OCI-LY3 (cell line): ENCODE measurements at regions not wholly inside any gene's neighbourhood (a gene's known extent, or its start where the extent isn't known, plus 50 kb on each side); places are given as distances from the start of the nearest gene placed in this dataset.

Source experiments
- H2AFZ ChIP-seq: fragments of 200-600, 300-600 bp; shearing (Covaris generic); 2 replicates; pipeline ENCODE4 v1.6.0; 2014; ENCODE audit warnings: antibody characterized with exemption, low read depth, low read length
- H3K27ac ChIP-seq: fragments of 200-600, 300-600 bp; sonication (generic); 2 replicates; pipeline ENCODE4 v1.5.1; 2014; ENCODE audit warnings: mild to moderate bottlenecking, low read length, moderate library complexity, mixed read lengths
- H3K27me3 ChIP-seq: fragments of 200-600, 300-600 bp; sonication (generic); 2 replicates; pipeline ENCODE4 v1.6.1; 2014; ENCODE audit warnings: low read depth, low read length, mixed read lengths
- H3K36me3 ChIP-seq: fragments of 200-600, 300-600 bp; sonication (generic); replicated peaks from 2 replicates; pipeline ENCODE3; 2014; ENCODE audit warnings: low read depth, low read length, mixed read lengths
- H3K4me1 ChIP-seq: fragments of 300-600, 200-600 bp; sonication (generic); 2 replicates; pipeline ENCODE4 v1.6.1; 2014; ENCODE audit warnings: low read length, mixed read lengths
- H3K4me2 ChIP-seq: fragments of 200-600, 300-600 bp; sonication (generic); 2 replicates; pipeline ENCODE4 v1.6.1; 2014; ENCODE audit warnings: low read length, mixed read lengths
- H3K4me3 ChIP-seq: fragments of 300-600, 200-600 bp; sonication (generic); 2 replicates; pipeline ENCODE4 v1.5.1; 2014; ENCODE audit warnings: antibody characterized with exemption, mild to moderate bottlenecking, low read length, moderate library complexity
- H3K79me2 ChIP-seq: fragments of 300-600, 200-600 bp; shearing (Covaris generic); 2 replicates; pipeline ENCODE4 v1.6.1; 2014; ENCODE audit warnings: mild to moderate bottlenecking, low read length, mixed read lengths
- H3K9ac ChIP-seq: fragments of 300-600, 200-600 bp; shearing (Covaris generic); 2 replicates; pipeline ENCODE4 v1.6.0; 2014; ENCODE audit warnings: mild to moderate bottlenecking, low read length, moderate library complexity
- H3K9me3 ChIP-seq: fragments of 200-600, 300-600 bp; shearing (Covaris generic); 2 replicates; pipeline ENCODE4 v1.6.1; 2014; ENCODE audit warnings: low read length, mixed read lengths; ENCODE audit not compliant: insufficient read depth
- H4K20me1 ChIP-seq: fragments of 200-600, 300-600 bp; sonication (generic); 2 replicates; pipeline ENCODE4 v1.6.1; 2016; ENCODE audit warnings: low read length, mixed read lengths; ENCODE audit not compliant: insufficient read depth
- EZH2phosphoT487 ChIP-seq: fragments of 200-600 bp; shearing (Covaris generic); IDR thresholded peaks from 2 replicates; pipeline ENCODE4 v1.6.1; 2018; ENCODE audit warnings: antibody characterized with exemption, mixed run types, low read depth
- TF ChIP-seq, protein P1 (sequence below): fragments of 200-600, 300-600 bp; sonication (generic); IDR thresholded peaks from 2 replicates; pipeline ENCODE4 v1.5.1; 2014; ENCODE audit warnings: antibody characterized with exemption, low read length, low read depth

DNA sequence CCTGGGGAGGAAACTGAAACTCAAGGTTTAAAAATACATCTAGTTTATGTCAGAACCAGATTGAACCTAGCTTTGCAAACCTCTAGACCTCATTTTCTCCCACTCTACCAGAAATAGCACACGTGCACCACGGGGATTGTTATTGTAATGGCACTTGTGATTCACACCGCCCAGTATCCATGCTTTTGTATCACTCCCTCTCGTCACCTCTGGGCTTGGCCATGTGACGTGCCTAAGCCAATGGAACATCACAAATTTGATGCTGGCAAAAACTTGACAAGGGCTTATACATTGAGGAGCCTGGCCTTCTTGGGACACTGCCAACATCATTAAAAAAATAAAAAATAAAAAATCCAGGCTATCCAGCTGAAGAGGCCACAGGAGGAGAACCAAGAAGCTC lies 495.8 kb upstream of the POU3F3 start:
- TF ChIP-seq, protein P1, sequence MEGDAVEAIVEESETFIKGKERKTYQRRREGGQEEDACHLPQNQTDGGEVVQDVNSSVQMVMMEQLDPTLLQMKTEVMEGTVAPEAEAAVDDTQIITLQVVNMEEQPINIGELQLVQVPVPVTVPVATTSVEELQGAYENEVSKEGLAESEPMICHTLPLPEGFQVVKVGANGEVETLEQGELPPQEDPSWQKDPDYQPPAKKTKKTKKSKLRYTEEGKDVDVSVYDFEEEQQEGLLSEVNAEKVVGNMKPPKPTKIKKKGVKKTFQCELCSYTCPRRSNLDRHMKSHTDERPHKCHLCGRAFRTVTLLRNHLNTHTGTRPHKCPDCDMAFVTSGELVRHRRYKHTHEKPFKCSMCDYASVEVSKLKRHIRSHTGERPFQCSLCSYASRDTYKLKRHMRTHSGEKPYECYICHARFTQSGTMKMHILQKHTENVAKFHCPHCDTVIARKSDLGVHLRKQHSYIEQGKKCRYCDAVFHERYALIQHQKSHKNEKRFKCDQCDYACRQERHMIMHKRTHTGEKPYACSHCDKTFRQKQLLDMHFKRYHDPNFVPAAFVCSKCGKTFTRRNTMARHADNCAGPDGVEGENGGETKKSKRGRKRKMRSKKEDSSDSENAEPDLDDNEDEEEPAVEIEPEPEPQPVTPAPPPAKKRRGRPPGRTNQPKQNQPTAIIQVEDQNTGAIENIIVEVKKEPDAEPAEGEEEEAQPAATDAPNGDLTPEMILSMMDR, result no peak
- TF ChIP-seq EZH2phosphoT487, result no peak
- no peaks in the 10 kb centered on the region for H3K27me3 ChIP-seq
- H3K4me2 ChIP-seq, result no peak overlapping the region
- no peaks in the 10 kb centered on the region for H3K79me2 ChIP-seq
- H3K4me1 ChIP-seq, result no peaks in the 10 kb centered on the region
- H3K4me3 ChIP-seq, result no peak overlapping the region
- no peak overlapping the region for H2AFZ ChIP-seq
- no peak overlapping the region for H3K9ac ChIP-seq
- no peaks in the 10 kb centered on the region for H3K36me3 ChIP-seq
- no peak overlapping the region for H3K27ac ChIP-seq
- no peaks in the 10 kb centered on the region for H4K20me1 ChIP-seq
- no peaks in the 10 kb centered on the region for H3K9me3 ChIP-seq

DNA sequence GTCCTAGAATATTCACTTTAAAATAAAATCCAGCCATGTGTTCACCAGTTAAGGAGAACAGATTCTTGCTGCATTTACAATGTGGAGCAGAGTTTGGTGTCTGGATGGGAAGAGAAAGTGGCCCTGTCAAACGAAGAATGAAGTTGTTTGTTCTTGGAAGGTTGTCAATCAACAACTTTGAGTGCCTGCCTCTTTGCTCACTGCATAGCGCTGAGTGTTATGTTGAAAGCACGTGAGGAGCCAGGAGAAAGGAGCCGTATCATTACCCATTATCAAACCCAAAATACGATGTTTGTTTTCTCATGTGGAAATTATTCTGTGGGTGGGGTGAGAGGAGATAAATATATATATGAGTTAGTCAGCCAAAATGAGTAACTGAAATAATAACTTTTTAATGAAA lies 492.5 kb upstream of the POU3F3 start:
- no peak overlapping the region for H3K9ac ChIP-seq
- H3K36me3 ChIP-seq, result no peaks in the 10 kb centered on the region
- no peak overlapping the region for H2AFZ ChIP-seq
- no peak overlapping the region for H3K27ac ChIP-seq
- H3K9me3 ChIP-seq, result no peaks in the 10 kb centered on the region
- TF ChIP-seq, protein P1, result no peak
- TF ChIP-seq EZH2phosphoT487, result no peak
- H3K27me3 ChIP-seq, result no peaks in the 10 kb centered on the region
- H3K4me3 ChIP-seq, result no peak overlapping the region
- no peaks in the 10 kb centered on the region for H3K79me2 ChIP-seq
- no peak overlapping the region for H3K4me2 ChIP-seq
- H4K20me1 ChIP-seq, result no peaks in the 10 kb centered on the region
- no peaks in the 10 kb centered on the region for H3K4me1 ChIP-seq

DNA sequence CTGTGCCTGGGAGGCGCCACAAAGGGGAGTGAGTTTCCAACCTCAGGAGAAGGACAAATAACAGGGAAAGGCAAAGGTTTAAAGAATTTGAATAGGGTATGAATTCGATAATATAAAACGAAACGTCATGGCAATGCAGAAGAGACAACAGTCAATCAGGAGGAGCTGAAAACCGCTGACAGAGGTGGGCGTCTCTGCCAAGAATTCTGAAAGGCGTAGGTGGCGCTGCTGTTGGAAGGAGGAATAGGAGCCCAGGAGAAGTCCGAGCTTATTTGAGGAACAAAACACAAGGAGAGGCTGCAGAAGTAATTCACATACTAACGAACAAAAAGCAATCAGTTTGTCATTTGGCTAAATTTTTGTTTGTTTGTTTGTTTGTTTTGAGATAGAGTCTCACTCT lies 485.8 kb upstream of the POU3F3 start:
- H3K4me3 ChIP-seq, result no peak overlapping the region
- no peaks in the 10 kb centered on the region for H4K20me1 ChIP-seq
- H3K27ac ChIP-seq, result no peak overlapping the region
- no peaks in the 10 kb centered on the region for H3K27me3 ChIP-seq
- TF ChIP-seq, protein P1, result no peak
- no peak for TF ChIP-seq EZH2phosphoT487
- H3K79me2 ChIP-seq, result no peaks in the 10 kb centered on the region
- H3K4me1 ChIP-seq, result peaks cover 6% of the 10 kb centered on the region; the same call in 1 of the 2 replicates
- no peaks in the 10 kb centered on the region for H3K9me3 ChIP-seq
- H3K9ac ChIP-seq, result no peak overlapping the region
- H3K4me2 ChIP-seq, result no peak overlapping the region
- no peaks in the 10 kb centered on the region for H3K36me3 ChIP-seq
- H2AFZ ChIP-seq, result no peak overlapping the region

DNA sequence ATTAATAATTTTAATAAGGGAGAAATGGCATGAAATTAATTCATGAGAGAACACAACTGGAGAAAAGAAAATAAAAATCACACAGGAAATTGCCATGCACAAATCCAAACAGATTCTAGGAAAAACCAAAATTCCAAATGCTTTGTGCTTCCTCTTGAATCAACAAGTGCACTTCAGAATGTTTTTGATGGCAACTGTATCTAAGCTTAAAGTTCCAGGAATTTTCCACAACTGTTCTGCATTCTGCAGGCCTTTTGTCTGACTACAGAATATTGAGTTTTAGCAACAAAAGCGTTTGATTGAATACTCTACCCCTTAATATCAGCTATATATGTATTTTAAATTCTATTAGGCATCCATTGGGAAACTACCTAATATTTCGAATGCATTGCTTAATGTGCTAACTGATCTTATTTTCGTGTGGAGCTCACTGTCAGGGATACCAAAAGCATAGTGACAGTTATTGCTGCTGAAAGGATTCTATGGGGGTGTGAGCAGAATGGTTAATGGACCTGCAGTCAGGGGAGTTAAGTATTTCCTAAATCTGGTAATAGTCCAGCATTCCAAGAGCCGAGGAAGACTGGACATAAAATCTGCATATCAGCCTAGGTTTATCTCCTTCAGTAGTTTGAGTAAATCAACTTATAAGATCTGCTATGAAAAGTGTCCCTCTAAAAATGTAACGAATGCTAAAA lies 482.7 kb upstream of the POU3F3 start:
- TF ChIP-seq, protein P1, result no peak
- no peak for TF ChIP-seq EZH2phosphoT487
- no peak overlapping the region for H3K4me3 ChIP-seq
- H3K4me1 ChIP-seq, result peaks cover 6% of the 10 kb centered on the region; the same call in 1 of the 2 replicates
- H3K9me3 ChIP-seq, result no peaks in the 10 kb centered on the region
- H3K4me2 ChIP-seq, result no peak overlapping the region
- H3K79me2 ChIP-seq, result no peaks in the 10 kb centered on the region
- H2AFZ ChIP-seq, result no peak overlapping the region
- no peak overlapping the region for H3K9ac ChIP-seq
- no peaks in the 10 kb centered on the region for H3K27me3 ChIP-seq
- no peak overlapping the region for H3K27ac ChIP-seq
- no peaks in the 10 kb centered on the region for H3K36me3 ChIP-seq
- no peaks in the 10 kb centered on the region for H4K20me1 ChIP-seq
